Muscle of arm (tissue), 1 donor: ENCODE measurements at regions not wholly inside any gene's neighbourhood (a gene's known extent, or its start where the extent isn't known, plus 50 kb on each side); places are given as distances from the start of the nearest gene placed in this dataset.

Source experiments
- DNase-seq: peaks from one replicate; pipeline ENCODE4 v3.0.0-alpha.2; 2013

DNA sequence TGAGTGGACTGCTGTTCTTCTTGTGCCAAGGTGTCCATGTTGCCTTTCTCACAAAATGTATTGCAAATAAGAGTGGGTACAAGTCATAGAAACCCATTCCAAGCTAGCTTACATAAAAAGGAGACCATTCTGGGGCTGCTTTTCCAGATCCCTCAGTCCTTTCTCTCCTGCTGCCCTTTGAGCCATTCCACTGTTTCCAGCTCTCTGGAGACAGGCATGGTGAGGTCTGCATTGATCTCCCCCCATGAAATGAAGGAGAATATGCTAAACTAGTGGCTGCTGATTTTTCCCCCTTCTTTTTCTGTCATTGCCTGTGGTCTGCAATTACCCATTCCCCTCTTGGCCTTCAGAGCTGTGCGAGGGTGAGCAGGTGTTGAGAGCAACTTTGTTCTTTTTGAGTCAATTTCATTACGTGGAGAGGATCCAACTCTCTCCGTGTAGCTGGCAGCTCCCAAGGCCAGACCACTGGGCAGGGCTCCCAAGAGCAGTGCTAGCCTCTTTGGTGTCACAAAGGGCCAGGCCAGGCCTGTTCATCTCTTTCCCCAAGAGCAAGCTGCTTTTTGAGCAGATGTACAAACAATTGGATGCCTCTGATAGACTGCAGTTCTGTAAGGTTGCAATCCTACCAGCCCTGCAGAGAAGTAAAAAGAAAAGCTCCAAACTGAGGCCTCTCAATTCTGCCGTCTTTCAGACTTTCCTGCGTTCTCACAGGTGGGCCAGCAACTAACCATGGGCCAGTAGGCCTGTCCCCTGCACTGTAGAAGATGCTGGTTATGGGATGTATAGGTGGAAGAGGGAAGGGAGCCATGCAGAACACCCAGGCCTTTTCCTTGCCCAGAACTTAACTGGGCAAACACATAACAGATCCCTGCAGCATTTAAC, 96.1 kb upstream of the ARMC2 start:
- no peak for DNase-seq

DNA sequence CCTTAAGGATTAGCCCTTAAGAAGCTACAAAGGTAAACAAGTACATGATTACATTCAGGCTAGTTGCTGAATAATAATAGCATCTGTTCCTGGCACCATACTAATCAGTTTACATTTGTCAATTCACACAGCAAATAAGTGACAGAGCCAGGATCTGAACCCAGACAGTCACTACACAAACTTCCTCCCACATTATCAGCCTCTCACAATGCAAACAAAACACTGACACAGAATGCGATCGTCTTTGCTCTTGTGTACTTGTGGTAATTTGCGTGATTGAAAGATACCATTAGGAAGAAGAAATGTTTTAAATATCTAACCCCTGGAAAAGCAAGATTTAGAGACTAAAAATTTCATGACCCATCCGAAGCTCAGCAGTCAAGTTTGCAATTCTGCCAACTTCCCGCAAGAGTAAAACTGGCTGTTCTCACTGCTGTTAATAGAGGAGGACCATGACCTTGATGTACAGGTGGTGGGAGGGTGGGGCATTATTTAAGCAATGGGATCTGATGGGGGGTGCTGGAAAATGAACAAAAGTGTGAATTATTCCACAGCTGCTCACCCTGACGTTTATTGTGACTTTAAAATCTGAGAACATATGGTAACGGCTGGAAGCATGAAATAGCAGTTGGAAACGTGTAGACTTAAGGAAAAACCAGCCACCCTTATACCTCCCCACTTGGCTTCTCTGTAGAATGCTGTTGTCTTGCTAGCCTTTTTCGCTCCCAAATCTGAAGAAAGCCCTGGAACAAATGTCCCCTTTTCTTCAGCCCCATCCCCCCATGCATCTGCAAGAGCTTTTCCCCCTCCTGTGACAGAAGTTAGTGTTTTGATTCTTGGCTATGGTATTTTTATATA, 95.3 kb upstream of the ARMC2 start:
- DNase-seq = no peak

DNA sequence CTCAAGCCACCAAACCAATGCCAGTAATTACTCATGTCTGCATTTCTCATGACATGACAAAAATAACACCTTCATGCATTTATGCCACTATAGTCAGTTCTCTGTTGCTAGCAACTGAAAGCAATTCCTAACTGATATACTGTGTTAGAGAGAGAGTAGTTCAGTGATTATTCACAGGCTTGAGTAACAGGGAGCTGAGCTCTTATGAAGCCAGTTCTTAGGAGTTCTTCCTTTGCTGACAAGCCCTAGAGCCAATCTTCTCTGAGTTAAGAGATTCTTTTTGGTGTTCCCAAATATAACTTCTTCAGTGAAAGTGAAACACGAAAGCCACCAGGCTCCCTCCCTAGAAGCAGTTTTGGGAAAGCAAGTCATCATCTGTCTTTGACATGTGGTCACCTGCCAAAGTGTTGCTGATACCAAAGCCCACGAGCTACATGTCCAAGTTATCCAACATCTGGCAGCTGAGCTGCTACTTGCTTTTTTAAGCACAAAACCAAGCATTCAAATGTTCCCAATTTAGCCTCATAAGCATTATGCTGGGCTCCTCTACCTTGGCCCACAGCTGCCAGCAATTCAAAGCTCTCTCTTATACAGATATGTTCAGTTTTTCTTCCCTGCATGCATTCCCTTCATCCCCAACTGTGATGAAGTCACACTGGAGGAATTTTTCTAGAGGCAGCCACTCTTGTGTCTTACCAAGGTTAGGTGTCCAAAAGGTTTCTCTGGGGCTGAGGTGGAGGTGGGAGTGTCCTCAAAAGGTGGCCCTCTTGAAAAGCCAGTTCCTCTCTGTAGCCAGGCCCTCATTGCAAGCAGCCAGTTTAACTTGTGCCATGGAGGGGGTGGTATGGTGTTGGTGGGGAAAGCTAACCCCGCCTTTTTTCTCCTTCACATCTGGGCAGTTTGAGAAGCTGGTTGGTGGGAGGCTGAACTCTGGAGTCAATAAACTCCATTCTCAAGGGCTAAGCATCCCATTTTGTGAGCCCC, 92.7 kb upstream of the ARMC2 start:
- DNase-seq = no peak

DNA sequence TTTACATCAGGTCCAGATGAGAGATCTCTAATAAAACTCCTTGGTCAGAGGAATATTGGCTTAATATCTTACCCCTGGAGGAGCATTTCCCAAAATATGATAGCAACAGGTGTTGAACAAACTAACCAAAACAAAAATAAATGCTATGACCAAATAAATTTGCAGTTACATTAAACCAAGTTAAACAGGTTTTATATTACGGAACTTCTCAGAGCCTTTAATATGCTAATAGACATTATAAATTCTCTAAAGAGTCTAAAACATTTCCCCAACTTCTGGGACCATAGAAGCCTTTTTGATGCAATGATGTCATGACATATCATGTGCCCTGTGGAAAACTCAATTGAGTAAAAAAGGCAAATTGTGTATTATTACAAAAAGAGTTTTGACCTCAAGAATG, 90.9 kb upstream of the ARMC2 start:
- no peak for DNase-seq

DNA sequence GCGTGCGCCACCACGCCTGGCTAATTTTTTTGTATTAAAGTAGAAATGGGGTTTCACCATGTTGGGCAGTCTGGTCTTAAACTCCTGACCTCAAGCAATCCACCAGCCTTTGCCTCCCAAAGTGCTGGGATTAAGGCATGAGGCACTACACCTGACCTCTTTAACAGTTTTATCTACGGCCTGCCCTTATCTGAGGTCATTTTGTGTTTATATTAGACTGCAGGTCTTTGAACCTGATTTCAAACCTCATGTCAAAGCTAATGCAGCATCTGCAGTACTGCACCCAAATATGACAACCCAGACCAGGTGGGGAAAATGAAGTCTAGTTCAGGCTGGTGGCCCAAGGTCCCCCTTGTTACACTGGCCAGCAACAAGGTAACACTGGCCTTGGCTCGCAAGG, 89.3 kb upstream of the ARMC2 start:
- no peak for DNase-seq

DNA sequence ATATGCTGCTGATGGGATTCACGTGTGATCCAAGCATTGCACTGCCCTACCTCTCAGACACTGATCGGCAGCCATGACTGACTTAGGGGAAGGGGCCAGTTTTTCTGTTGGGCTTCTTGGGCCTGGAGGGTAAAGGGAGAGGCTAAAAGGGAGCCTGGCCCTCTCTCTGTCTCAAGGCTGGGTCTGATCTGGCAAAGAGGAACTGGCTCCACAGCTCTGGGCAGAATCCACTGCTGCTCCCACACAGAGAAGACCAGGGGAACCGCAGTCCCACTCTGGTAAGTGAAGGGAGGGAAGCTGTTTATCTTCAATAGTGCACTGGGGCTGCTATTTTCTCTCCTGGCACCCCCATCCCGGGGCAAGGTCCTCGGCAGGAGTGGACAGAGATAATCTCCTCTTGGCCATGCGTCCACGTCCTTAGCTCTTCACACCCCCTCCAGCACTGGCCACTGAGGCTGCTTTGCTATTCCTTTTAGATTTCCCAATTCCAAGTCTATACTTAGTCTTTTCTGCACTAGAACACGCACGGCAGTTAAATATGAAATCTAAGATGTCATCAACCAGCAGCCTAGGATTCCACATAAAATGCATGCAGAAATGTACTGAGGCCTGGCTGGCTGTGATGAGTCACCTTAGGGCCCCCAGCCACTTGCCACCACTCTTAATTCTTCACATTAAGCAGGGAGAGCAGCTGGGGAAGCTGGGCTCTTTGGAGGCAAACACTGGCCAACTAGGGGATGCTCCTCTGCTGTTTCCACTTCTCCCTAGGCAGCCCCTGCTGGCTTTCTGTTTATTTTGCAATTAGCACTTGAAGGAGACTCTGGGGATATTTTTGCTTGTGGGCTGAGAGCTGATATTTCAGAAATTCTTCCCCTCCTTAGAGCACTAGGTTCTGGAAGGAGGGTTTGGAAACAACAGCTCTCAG, 87.8 kb upstream of the ARMC2 start:
- no peak for DNase-seq

DNA sequence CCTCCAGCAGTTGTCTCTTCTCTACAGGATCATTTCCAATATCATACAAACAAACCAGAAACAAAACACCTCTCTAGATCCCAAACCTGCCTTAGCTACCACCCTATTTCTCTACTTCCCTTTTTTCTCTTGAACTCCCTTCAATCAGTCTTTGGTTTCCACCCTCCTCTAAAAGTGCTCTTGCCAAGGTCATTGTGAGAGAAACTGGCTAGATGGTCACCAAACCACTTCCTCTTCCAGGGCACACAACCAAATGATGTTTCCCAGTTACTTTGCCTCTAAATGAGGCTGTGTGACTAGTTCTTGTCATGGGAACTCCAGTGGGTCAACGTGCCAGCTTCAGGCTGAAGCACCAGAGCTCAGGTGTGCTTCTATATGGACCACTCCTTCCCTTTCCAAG, 85.8 kb upstream of the ARMC2 start:
- DNase-seq = no peak

DNA sequence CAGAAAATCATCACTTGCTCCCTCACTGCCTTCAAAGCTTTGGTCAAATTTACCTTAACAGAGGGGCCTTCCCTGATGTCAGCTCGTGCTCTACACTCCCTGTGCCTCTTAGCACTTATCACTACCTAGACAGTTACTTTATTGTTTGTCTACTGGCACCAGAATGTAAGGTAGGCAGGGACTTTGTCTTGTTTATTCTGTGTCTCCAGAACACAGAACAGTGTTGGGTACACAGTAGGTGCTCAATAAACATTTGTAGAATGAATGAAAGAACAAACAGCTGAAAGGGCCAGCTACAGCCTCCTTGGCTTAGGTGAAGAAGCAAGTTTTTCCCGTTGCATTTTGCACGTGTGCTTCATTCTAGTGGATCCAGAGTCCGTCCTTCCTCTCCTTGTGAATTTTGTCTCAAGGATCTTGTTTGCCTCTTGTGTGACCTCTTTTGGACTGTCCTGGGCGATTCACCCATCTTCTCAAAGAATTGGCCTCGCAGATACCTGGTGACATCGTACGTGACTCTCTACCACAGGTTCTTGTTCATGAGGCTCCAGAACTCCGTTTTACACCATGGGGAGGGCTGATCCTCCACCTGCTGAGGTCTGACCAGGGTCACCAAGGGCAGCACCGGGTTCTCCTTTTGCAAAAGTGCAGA, 84.2 kb upstream of the ARMC2 start:
- DNase-seq = no peak

DNA sequence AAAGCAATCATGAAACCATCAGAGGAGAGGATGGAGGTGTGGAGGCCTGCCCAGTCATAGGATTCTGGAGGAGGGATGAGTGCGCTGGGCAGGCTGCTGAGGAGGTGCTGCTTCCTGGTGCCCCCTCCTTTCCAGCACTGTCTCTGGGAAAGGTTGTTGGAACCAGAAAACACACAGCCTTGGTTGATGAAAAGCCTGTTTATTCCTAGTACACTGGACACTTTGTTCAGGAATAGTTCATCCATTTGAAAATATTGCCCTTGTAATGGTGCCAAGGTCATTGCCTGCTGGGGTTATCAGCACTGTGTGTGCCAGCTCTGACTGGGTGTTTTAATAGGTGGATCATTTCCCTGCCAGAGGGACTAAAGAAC, 83.7 kb upstream of the ARMC2 start:
- DNase-seq = no peak

DNA sequence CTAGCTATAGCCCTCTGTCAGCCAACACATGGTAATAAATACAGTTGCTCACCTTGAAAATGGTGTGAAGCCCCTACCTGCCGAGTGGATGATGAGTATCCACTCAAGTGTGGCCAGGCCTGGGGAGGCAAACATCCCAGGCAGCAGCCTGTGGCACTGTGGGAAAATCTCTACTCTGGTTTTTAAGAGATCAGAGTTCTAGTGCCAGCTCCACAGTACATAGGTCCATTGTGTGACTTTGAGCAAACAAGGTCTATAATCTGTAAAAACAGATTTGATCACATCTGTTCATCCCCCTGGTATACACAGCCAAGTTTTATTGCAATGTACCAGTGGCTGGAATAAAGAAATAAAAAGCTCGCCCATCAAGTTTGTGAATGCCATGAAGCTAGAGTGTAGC, 82.7 kb upstream of the ARMC2 start:
- DNase-seq = no peak

DNA sequence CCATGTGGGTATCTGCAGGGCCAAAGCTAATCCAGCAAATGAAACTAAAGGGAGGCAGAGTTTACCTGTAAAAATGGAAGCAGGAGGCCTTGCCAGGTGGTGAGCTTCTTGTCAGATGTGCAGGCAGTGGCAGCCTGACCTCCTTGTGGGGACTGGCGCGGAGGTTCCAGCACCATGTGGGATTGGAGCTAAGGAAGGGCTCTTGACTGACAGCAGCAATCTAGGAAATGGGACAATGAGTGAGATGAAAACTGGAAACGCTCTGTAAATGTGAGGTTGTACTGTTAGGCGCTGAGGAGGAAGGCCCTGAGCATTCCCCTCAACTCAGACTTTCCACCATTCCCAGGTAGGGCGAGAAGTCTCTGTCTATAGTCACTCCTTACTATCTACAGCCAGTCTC, 81.8 kb upstream of the ARMC2 start:
- DNase-seq = no peak

DNA sequence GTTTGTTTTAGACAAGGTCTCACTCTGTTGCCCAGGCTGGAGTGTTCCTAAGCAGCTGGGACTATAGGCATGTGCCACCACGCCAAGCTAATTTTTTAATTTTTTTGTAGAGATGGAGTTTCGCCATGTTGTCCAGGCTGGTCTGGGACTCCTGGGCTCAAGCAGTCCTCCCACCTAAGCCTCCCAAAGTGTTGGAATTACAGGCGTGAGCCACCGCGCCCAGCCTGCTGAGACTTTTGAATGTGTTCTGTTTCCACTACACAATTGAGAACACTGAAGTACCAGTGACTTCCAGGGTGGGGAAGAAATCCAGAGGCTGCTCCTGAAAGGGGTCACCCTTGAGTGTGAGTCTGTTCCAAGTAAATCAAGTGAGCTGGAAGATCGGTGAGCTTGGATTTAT, 81.3 kb upstream of the ARMC2 start:
- DNase-seq = no peak

DNA sequence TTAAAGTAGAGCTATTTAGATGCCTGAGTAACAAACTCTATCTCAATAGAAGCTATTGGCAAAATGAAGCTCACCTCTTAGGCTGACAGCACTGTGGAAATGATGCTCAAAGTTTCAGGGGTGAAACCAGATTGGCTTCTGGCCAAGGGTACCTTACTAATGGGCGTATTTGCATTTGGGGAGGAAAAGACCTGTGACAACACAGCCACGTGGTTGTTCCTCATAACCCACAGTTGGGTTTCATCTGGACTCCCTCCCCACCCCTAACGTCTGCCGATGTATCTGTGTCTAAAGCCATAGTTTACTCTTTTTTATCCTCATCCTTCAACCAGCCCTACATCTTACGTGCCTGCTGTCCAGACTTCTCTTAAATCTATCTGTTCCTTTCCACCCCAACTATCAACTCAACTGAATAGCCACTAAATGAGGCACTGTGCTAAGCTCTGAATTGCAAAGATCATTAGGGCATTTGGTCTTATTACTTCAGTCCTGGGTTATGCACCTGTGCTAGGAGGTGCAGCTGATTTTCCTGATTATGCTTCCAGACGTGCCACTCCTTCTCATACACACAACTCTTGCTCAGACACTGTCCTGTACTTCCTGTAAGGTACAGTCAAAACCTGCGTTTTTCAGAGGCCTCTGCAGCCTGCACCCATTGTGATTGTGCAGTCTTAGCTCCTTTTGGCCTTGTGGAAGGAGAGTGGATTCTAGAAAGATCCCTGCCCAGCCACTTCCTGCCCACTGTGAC, 80.6 kb upstream of the ARMC2 start:
- no peak for DNase-seq

DNA sequence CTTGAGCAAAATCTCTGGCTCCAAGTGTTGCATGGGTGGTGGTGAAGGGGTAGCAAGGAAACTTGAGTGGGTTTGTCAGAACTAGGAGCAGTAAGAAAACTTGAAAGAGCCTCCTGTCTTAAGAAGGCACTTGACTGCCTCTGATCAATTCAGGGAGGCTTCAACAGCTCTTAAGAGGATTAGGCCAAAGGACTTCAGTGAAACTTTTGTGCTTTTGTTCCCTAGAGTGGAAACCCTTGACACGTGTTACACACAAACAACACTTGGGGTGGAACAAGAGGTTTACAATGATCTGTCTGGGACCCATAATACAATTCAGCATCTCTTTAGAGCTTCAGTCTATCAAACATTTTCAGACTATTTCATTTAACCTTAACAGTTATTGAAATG, 80.1 kb upstream of the ARMC2 start:
- DNase-seq = no peak

DNA sequence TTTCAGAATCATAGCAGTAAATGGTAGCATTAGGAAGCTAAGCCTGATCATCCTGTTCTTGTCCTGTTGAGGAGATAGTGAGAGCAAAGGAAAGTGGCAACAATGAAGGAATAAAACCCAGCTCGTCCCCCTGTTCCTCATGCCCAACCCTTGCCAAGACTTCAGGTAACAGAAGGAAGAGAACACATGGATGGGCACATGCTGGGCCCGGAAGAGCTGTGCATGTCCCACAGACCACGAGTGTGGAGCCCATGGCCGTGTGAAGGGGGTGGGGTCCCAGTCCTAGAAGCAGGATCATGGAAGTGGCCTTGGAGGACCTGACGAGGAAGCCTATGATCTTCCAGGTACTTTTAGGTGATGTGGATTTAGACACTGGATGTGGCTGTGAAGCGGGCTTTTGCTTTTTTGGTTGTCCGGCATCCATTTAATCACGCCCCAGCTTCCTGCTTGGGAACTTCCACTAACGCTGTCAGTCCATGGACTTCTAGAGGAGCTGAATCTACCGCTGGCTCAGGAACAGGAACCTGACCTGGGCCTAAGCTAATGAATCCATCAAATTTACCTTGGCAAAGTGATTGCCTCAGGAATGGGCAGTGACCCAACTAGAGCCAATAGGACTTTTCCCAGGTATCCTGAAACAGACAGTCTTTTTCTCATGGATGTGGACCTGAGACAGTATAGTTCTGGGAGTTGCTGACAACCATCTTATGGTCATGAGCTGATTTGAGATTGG, 79.3 kb upstream of the ARMC2 start:
- no peak for DNase-seq

DNA sequence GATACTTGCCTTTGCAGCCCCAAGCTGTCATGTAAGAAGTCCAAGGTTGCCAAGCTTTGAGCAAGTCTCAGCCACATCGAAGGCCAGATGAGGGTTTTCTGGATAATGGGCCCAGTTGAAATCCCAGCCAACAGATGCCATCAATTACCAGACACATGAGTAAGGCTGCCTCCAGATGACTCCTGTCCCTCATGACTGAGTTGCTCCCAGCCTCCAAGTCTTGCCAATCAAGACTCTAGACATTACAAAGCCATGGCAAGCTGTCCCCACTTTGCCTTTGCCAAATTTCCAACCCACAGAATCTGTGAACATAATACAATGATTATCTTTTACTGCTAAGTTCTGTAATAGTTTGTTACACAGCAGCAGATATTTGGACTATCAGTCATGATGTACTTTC, 76.8 kb upstream of the ARMC2 start:
- no peak for DNase-seq

DNA sequence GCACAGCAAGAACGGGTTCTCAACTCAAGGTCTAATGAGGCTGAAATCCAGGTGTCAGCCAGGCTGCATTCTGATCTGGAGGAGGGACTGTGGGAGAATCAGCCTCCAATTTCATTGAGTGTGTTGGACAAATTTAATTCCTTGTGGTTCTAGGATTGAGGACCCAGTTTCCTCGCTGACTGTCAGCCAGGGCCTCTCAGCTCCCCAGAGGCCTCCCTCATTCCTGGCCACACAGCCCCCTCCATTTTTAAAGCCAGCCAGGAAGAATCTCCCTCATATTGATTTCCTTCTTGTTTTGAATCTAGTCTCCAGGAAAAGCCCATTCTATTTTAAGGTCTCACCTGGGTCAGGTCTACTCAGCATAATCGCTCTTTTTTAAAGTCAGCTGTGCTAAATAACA, 73.7 kb upstream of the ARMC2 start:
- no peak for DNase-seq

DNA sequence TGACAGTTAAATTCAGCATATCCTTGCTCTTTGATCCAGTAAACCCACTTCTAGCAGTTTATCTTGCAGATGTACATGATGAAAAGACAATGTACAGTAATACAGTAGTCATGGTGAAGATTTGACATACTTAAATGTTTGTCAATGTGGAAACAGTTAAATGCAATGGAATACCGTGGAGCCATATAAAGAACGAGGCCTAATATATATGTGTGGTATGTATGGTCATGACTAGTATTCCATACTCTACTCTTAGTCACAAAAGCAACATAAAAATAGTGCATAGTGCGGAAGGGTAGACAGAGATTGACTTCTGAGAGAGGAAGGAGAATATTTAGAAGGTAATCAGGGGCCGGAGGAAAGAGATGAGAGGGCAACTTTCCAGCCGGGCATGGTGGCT, 70.7 kb upstream of the ARMC2 start:
- DNase-seq = no peak
